Stimulated activated CD4-positive, alpha-beta T cell treated with anti-CD3 and anti-CD28 coated beads, Interleukin-2, amount 100 ng/mL, for 48 hours (primary cell): ENCODE measurements at regions not wholly inside any gene's neighbourhood (a gene's known extent, or its start where the extent isn't known, plus 50 kb on each side); places are given as distances from the start of the nearest gene placed in this dataset.

Experiments used
- DNase-seq, 2 donors: peaks; one replicate each; pipeline ENCODE4 v3.0.0-alpha.2; 2020

DNA sequence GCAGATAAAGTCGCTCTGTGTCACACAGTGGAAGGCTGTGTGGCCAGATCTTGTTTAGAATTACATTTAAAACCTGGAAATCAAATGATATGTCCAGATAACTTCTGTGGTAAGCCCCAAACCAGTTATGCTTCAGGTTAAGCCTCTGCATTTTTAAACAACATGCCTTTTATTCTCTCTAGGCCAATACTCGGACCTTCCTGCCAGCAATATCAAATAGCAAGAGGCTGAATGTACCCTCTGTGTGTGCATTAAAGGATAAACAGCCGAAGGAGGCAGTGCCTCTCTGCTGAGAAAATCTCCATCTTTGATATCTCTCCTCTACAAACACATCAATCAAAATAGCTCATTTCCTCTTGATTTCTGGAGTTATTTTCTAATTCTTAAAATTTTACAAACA is 67.1 kb upstream of the TMEM260 start:
- no peak for DNase-seq

DNA sequence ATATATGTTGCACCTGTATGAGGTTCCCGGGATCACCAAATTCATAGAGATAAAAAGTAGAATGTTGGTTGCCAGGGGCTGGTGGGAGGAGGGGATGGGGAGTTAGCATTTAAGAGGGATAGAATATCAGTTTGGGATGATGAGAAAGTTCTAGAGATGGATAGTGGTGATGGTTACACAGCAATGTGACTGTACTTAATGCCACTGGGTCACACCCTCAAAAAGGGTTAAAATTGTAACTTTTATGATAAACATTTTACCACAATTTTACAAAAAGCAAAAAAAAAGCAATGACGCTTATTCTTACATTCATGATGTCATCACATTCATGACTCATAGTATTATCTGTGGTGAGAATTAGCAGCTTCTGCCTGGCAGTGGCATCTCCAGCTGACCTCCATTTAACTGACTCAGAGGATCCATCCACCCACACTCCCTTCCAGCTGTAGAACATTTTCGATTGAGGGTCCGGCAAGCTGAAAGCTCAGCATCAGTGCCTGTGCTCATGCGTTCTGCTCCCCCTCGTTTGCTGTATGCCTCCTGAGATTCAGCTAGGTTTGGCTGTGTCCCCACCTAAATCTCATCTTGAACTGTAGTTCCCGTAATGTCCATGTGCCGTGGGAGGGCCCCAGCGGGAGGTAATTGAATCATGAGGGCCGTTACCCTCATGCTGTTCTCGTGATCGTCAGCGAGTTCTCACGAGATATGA is 64.8 kb upstream of the TMEM260 start:
- DNase-seq, result peak in 1 of 2 donors; percentile 2

DNA sequence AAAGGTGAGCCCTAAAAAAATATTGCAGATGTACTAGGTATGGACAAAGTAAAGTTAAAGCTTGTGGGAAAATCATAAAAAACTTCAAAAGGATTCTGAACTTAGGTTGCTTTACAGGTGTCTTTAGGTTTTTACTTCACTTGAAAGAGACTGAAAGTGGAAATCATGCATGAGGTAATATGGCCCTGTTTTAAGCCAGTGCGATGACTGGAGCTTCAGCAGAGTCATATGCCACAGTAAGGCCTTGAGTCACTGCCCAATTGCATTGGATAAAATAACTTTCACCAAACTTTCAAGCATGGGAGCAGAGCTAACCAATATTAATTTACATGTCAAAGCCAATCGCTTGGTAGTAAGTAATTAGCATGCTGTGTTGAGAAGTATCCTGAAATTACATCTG is 63.9 kb upstream of the TMEM260 start:
- no peak for DNase-seq

DNA sequence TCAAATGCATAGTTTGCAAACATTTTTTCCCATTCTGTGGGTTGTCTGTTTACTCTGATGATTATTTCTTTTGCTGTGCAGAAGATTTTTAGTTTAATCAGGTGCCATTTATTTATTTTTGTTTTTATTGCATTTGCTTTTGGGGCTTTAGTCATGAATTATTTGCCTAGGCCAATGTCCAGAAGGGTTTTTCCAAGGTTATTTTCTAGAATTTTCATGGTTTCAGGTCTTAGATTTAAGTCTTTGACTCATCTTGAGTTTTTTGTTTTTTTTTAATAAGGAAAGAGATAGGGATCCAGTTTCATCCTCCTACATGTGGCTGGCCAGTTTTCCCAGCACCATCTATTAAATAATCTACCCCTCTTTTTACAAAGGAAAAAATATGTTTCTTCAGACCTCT is 57.2 kb upstream of the TMEM260 start:
- no peak for DNase-seq

DNA sequence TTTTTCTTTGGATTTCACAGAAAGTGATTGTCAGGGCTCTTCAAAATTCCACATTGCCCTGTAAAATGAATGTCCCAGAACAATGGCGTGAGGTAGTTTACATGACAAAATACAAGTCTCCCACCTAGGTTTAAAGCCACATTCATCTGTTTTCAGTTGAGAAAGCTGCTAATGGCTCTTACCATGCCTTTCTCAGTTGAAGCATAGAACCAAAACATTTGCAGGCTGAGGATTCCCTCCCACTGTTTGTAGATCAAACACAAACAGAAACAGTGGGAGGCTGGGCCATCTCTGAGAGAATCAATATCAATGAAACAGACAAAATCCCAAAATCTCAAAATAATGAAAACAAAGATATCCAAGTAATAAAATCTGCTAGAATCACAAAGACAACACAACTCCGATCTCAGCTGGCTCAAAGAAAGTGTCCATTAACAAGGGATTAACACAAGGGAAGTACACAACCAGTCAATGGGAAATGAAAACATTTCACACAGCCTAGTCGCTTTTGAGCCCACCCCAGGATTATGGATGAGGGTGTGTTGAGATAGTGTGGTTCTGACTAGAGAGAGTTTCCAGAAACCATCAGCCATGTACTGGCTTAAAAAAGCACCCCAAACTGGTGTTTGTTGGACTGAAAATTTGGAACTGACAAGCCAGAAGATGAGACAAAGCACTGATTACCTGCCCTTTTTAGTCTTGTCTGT is 54.5 kb upstream of the TMEM260 start:
- no peak for DNase-seq

DNA sequence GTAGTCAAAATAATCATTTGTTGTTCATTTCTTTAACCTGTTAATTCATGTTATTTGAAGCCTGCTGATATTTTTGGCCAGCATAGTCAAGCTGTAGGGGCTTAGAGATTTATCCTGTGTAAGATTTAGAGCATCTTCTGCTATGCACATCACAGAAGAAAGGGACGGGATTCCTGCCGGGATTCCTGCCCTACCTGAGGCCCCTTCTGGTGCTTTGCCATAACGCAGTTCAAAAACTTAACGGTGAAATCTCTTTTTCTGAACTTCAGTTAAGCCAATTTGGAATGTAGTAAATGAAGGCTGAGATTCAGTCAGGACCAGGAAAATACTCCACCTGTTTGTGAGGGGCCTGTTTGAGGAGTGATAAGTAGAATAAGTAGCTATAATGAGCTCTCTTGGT is 50.7 kb upstream of the TMEM260 start:
- no peak for DNase-seq
